Eye (tissue), 1 donor: ENCODE measurements at regions not wholly inside any gene's neighbourhood (a gene's known extent, or its start where the extent isn't known, plus 50 kb on each side); places are given as distances from the start of the nearest gene placed in this dataset.

ENCODE experiments used
- DNase-seq: peaks from one replicate; pipeline ENCODE4 v3.0.0-alpha.2; 2015

- no peak for DNase-seq
Observed at GRCh38 chr10:4066581-4067390, 281.8 kb upstream of the KLF6 start.

DNA sequence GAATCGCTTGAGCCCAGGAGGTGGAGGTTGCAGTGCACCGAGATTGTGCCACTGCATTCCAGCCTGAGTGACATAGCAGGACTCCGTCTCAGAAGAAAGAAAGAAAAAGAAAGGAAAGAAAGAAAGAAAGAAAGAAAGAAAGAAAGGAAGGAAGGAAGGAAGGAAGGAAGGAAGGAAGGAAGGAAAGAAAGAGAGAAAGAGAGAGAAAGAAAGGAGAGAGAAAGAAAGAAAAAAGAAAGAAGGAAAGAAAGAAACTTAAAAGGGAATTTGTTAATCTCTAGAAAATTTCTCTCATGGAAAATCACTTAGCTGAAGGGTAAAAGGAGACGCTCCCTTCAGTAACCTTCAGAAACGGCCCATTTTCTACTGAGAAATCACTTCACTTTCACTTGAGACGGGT, 279.5 kb upstream of the KLF6 start:
- DNase-seq: no peak

- DNase-seq: peak; percentile 19
Observed at GRCh38 chr10:4063717-4064116, 278.7 kb upstream of the KLF6 start.

GRCh38 chr10:4062751-4063150, 277.7 kb upstream of the KLF6 start:
- no peak for DNase-seq

- no peak for DNase-seq
Observed at GRCh38 chr10:4062072-4062471, 277.1 kb upstream of the KLF6 start.

DNA sequence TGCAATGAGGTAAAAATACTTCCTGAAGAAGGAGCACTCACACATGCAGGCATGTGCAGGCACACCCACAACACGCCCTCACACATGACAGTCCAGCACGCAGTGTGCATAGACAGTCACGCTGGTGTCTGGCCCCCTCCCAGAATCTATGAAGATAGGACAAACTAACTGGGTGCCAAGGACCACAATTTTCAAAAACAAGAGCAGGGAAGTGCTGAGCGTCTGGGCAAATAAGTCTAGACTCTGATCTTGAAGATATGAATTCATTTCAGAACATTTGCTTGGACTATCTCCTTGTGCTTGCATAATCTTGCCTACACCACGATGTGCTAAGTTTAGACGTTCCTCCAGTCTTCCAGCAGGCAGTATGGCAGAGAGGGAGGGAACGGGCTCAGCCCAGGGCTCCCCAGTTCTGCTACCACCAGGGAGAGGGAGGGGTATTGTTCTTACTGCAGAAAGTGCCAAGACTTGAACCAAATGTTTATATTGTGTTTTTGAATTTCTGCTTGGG, 276.5 kb upstream of the KLF6 start:
- DNase-seq: no peak

- DNase-seq: no peak
Observed at GRCh38 chr10:4059471-4060138, 274.6 kb upstream of the KLF6 start.

DNA sequence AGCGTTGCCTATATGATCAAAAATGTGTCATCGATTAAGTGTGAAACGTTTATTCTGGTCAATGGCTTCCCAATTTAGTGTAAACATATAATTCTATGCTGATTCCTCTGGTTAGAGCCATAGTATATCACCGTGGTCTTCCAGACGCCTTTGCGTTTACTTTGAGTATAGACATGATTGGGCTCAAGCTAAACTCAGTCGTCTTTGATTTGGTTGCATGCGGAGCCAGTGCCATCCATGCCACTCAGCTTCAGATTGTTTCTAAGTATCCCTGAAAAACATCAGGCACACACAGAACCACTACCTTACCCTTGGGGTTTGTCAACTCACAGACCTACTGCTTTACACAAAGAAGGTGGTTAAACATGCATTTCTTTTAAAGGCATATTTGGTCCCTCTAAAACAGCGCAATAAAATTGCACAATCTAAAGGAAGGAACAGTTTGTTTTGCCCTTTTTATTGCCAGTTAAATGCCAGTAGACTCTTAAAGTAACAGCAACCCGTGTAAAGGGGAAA, 273.6 kb upstream of the KLF6 start:
- no peak for DNase-seq

GRCh38 chr10:4057725-4058513, 272.9 kb upstream of the KLF6 start:
- DNase-seq: no peak

DNA sequence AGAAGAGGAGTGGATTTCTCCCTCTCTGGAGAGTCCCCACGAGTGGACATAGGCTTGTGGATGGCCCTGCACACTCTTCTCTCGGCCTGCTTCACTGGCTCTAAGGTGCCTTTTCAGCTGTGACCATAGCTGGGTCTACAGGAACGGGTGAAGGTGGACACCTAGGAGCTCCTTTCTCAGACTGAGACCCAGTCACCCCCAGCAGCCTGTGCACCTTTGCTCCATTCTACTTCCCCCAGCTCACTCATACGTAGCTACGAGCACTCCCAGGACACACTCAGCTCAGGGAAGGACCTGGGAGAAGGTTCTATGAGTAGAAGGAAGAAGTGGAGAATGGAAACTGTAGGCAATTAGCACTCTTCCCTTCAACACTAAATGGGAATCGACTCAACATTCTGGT, 272.0 kb upstream of the KLF6 start:
- DNase-seq: no peak

DNA sequence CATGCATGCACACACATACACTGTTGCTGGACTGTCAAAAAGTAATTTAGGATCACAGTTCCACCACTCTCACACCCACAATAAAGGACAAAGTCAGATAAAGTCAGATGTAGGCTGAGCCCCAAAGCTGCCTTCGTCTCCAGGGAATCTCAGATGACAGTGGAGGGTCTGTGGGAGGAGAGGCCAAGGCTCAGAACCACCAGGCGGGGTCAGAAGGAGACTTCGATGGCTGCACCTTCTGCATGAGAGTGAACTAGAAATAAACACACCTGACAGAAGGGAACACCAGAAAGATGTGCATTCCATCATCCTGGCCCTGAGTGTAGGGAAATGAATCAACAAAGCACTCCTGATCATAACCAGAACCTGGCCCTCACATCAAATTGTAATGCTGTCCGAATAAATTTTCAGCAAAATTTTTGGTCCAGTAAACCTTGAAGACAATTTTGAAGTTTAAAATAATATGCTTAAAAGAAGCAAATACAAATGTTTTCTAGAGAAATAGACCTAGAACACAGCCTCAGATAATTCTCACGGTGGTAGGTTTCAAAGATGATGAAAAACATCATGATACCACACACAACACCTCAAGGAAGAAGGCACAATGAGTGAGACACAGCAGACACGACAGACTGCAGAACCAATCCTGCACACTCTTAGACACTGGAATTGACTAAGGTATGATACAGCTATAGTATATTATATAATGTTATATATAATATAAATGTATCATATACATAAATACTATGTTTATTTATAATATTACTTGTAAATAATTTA, 269.8 kb upstream of the KLF6 start:
- no peak for DNase-seq

DNA sequence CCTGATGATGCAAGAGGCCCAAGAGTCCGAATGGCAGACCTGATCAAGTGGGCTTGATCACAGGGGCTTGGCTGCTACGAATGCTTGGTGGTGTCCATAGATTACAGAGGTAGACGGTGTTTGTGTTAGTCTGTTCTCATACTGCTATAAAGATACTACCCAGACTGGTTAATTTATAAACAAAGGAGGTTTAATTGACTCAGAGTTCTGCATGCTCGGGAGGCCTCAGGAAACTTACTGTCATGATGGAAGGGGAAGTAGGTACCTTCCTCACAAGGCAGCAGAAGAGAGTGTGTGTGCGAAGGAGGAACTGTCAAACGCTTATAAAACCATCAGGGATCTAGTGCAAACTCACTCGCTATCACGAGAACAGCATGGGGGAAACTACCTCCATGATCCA, 268.9 kb upstream of the KLF6 start:
- DNase-seq: no peak

- no peak for DNase-seq
Observed at GRCh38 chr10:4051641-4052151, 266.7 kb upstream of the KLF6 start.

DNA sequence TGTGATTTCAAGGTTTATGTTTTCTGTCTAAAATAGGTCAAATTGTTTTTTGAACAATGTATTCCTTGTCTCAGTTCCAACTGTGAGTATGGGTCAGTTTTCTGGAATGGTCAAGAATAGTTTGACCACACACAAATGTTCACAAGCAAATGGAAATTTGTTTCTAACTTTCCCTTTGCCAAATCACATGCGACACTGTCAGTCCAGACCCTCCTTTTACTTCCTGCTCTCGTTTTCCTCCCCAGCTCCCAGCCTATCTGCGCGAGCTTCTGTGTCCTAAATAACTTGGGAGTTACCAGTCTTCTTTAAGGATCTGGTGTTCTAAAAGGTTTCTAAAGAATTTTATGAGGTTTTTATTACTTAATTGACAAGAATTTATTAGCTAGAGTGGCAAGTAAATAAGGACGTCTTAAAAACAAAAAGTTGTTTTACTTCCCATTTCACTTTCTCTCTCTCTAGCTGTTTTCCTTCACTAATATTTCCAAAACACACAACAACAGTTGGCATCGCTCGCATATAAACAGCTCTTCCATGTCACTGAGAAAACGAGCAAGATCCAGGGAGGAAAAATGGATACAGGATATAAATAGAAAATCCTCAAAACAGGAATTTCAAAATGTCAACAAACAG, 266.1 kb upstream of the KLF6 start:
- no peak for DNase-seq

DNA sequence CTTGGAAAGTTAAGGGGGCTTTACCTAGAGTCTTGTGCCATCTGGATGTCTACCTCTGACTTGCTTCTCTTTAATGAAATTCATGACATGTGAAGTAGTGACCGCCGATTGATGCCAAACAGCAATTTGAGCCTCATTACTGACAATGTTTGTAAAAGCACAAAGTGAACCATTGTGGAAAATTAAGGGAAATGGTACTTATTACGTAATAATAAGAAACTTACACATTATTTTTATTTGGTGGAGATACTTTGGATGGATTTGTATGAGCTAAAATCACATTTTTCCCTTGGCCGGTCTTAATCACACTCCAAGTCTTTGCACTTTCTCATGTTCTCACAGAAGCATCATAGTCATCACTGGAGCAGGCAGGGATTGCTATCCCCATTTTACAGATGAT, 265.1 kb upstream of the KLF6 start:
- no peak for DNase-seq

GRCh38 chr10:4049348-4049747, 264.3 kb upstream of the KLF6 start:
- no peak for DNase-seq

GRCh38 chr10:4048236-4048864, 263.3 kb upstream of the KLF6 start:
- DNase-seq: no peak

- DNase-seq: no peak
Observed at GRCh38 chr10:4046712-4047354, 261.8 kb upstream of the KLF6 start.

DNA sequence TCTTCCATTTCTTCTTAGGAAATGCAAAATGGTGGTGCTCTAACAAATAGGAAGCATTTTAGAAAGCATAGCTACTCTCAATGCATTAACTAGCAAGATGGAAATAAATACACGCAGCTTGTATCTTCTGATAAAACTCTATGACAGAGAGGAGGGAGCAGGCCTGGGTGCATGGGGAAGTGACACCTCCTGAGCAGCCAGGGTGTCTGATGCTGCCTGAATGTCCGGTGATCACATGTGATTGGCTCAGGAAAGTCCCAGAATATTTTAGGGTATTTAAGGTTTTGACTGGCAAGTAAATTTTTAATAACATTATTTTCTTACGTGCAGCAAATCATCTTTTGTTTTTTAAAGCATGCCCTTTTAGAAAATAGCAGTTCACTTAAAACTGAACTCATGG, 261.0 kb upstream of the KLF6 start:
- DNase-seq: no peak

DNA sequence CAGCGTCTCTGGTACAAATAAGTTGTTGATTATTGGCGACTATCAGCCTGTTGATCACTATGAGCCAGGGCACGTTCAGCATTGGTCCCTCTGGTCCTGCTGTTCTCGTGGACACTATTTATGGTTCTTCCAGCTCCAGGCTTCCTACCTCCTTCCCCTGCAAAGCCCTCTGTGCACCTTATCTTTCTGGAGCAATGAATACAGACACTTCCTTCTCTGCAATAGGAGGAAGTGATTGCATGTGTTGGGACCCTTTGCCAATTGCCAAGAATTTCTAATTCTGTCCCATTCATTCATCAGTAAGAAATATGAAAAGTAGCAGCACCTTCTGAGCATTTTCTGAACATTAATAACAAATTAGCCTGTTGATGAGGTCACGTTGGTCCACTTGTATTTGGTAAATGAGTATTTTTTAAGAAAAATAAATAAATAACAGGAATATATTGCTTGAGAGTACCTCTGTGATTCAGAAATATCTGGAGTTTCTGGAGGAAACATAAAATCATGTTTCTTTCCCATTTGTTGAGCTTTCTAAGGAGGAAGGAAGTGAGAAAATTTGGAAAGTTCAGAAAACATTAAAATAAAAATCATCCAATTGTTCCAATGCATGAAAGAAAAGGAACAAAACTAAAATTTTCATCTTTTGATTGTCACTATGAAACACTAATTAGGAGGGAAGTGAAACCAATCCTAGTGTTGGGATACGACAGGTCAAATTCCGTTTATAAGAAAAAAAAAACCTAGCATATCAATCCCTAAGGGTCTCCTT, 259.1 kb upstream of the KLF6 start:
- DNase-seq: no peak
